ENCODE measurements at regions not wholly inside any gene's neighbourhood (a gene's known extent, or its start where the extent isn't known, plus 50 kb on each side); places are given as distances from the start of the nearest gene placed in this dataset.

DNA sequence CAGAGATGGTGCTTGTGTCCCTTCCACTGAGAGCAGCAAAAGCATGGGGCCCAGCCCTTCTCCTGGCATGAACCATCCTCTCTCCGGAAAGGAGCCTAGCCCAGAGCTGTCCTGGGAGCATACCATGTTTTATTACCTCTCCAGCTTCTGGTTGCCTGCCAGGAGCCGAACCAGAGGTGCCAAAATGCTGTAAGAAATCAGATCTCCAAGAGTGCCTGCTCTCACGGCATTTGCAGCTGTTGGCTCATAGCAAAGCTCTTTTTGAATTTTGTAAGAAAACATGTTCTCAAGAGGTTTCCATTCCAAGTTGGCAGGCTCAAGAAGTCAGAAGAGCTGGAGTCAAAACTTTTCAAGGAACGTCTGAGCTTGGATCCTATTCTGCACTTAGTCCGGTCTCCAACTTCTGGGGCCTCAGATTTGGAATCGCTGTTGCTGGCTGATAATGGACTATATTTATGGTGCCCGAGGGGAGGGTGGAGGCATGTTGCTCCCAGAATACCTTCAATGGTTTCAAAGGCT is 211.7 kb upstream of the MKI67 start:
- H3K4me1 ChIP-seq, result no peaks in the 10 kb centered on the region

DNA sequence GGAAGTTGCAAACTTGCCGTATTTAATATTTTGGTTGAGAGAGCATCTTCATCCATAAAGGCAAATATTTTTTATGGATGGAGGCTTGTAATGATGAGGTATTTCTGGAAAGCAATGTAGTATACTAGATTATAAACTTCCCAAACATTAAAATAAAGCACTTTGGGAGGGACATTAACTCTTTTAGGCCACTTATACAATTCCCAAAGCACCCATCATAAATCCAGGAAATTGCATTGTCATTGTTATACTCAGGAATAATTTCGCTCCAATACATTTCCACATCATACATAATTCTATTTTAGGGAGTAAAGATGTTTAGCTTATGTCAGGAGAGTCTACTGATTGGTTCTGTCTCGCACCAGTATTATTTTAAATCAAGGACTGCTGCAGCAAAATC is 212.7 kb upstream of the MKI67 start:
- TF ChIP-seq POLR2A (IDR thresholded peaks at IDR 0.05), result no peak
- no peak for TF ChIP-seq POLR2AphosphoS5 (IDR thresholded peaks at IDR 0.05; ENCODE audit: insufficient read depth in 1 of 2, low read depth in 1 of 2)
- TF ChIP-seq, protein P1, sequence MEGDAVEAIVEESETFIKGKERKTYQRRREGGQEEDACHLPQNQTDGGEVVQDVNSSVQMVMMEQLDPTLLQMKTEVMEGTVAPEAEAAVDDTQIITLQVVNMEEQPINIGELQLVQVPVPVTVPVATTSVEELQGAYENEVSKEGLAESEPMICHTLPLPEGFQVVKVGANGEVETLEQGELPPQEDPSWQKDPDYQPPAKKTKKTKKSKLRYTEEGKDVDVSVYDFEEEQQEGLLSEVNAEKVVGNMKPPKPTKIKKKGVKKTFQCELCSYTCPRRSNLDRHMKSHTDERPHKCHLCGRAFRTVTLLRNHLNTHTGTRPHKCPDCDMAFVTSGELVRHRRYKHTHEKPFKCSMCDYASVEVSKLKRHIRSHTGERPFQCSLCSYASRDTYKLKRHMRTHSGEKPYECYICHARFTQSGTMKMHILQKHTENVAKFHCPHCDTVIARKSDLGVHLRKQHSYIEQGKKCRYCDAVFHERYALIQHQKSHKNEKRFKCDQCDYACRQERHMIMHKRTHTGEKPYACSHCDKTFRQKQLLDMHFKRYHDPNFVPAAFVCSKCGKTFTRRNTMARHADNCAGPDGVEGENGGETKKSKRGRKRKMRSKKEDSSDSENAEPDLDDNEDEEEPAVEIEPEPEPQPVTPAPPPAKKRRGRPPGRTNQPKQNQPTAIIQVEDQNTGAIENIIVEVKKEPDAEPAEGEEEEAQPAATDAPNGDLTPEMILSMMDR (IDR thresholded peaks at IDR 0.05), result no peak
- Histone ChIP-seq H3K27ac (no peak overlapping the region), H3K4me3 (no peak overlapping the region), H3K9me3 (no peaks in the 10 kb centered on the region), H3K36me3 (no peaks in the 10 kb centered on the region), H3K4me1 (no peaks in the 10 kb centered on the region), H3K27me3 (no peaks in the 10 kb centered on the region)
- intact Hi-C loops (cut with DNase I), result no loop called here
- DNase-seq (ENCODE audit: extremely low spot score in 2 of 2), result no peak

More for the DNA sequence above, 211.7 kb upstream of the MKI67 start:
- Histone ChIP-seq H3K9me3 (no peaks in the 10 kb centered on the region), H3K27me3 (no peaks in the 10 kb centered on the region), H3K36me3 (no peaks in the 10 kb centered on the region), H3K27ac (no peak overlapping the region), H3K4me3 (no peak overlapping the region)
- no peak for TF ChIP-seq POLR2AphosphoS5 (IDR thresholded peaks at IDR 0.05; ENCODE audit: insufficient read depth in 1 of 2, low read depth in 1 of 2)
- intact Hi-C loops (cut with DNase I), result no loop called here
- DNase-seq (ENCODE audit: extremely low spot score in 2 of 2), result no peak

- H3K9me3 ChIP-seq, result no peaks in the 10 kb centered on the region
- no peak for DNase-seq (ENCODE audit: extremely low spot score in 2 of 2)
- no peaks in the 10 kb centered on the region for H3K27me3 ChIP-seq
- H3K36me3 ChIP-seq, result no peaks in the 10 kb centered on the region
- H3K4me3 ChIP-seq, result no peak overlapping the region
- H3K4me1 ChIP-seq, result no peaks in the 10 kb centered on the region
- TF ChIP-seq POLR2AphosphoS5 (IDR thresholded peaks at IDR 0.05; ENCODE audit: insufficient read depth in 1 of 2, low read depth in 1 of 2), result no peak
- TF ChIP-seq POLR2A (IDR thresholded peaks at IDR 0.05), result no peak
- TF ChIP-seq, protein P1 (IDR thresholded peaks at IDR 0.05), result no peak
- no peak overlapping the region for H3K27ac ChIP-seq
- intact Hi-C loops (cut with DNase I), result no loop called here
Observed at GRCh38 chr10:128339753-128340152, 213.5 kb upstream of the MKI67 start.

GRCh38 chr10:128345353-128345752 is 219.1 kb upstream of the MKI67 start:
- Histone ChIP-seq H3K4me3 (no peak overlapping the region), H3K4me1 (no peaks in the 10 kb centered on the region), H3K27me3 (no peaks in the 10 kb centered on the region), H3K36me3 (no peaks in the 10 kb centered on the region), H3K9me3 (no peaks in the 10 kb centered on the region), H3K27ac (no peak overlapping the region)
- intact Hi-C loops (cut with DNase I), result no loop called here
- TF ChIP-seq, protein P1 (IDR thresholded peaks at IDR 0.05), result no peak
- TF ChIP-seq POLR2A (IDR thresholded peaks at IDR 0.05) (no peak), POLR2AphosphoS5 (IDR thresholded peaks at IDR 0.05; ENCODE audit: insufficient read depth in 1 of 2, low read depth in 1 of 2) (no peak)
- no peak for DNase-seq (ENCODE audit: extremely low spot score in 2 of 2)

DNA sequence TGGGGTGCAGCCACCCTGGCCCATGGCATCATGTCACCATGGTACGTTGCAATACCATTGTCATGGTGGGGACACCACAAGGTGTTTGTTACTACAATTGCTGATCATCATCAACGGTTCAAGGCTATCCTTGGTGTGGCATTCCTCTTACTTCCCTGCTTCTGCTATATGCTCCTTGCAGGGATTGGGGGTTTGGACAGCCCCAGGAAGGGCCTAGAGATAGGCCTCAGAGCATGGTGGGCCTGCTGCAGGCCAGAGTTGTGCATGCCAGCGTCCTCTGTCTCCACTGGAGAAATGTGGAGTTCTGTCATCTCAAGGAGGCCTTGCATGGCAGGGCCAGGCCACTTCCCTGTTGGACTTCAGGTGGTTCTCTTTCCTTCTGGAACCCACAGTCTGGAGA is 234.6 kb upstream of the MKI67 start:
- Histone ChIP-seq H3K27me3 (no peaks in the 10 kb centered on the region), H3K4me1 (no peaks in the 10 kb centered on the region), H3K36me3 (no peaks in the 10 kb centered on the region), H3K9me3 (no peaks in the 10 kb centered on the region), H3K27ac (no peak overlapping the region), H3K4me3 (no peak overlapping the region)
- intact Hi-C loops (cut with DNase I), result no loop called here
- no peak for TF ChIP-seq POLR2A (IDR thresholded peaks at IDR 0.05)
- no peak for TF ChIP-seq POLR2AphosphoS5 (IDR thresholded peaks at IDR 0.05; ENCODE audit: insufficient read depth in 1 of 2, low read depth in 1 of 2)
- TF ChIP-seq, protein P1 (IDR thresholded peaks at IDR 0.05), result no peak
- DNase-seq (ENCODE audit: extremely low spot score in 2 of 2), result peak in 1 of 2 donors; percentile 69
